Fibroblast of lung (primary cell): ENCODE measurements at regions not wholly inside any gene's neighbourhood (a gene's known extent, or its start where the extent isn't known, plus 50 kb on each side); places are given as distances from the start of the nearest gene placed in this dataset.

Experiments
- DNase-seq, 2 donors: peaks; one replicate each; pipeline versions ENCODE4 v3.0.0 to v3.0.0-alpha.2; 2010; ENCODE audit warnings: low read depth in 2 of 2
- H2AFZ ChIP-seq: 2 replicates; pipeline ENCODE4 v1.5.1; 2012; ENCODE audit warnings: low read length, control low read depth, inconsistent platforms
- H3K27ac ChIP-seq: 2 replicates; pipeline ENCODE4 v1.5.1; 2011; ENCODE audit warnings: low read length, control low read depth; ENCODE audit not compliant: insufficient read depth
- H3K27me3 ChIP-seq: 2 replicates; pipeline ENCODE4 v1.5.1; 2011; ENCODE audit warnings: mild to moderate bottlenecking, low read length; ENCODE audit not compliant: control insufficient read depth, insufficient read depth
- H3K36me3 ChIP-seq: 2 replicates; pipeline ENCODE4 v1.5.1; 2011; ENCODE audit warnings: low read length; ENCODE audit not compliant: control insufficient read depth, insufficient read depth
- H3K4me1 ChIP-seq: 2 replicates; pipeline ENCODE4 v1.5.1; 2011; ENCODE audit warnings: low read length; ENCODE audit not compliant: control insufficient read depth, insufficient read depth; ENCODE audit errors: extremely low read depth
- H3K4me2 ChIP-seq: 2 replicates; pipeline ENCODE4 v1.5.1; 2011; ENCODE audit warnings: low read length, control low read depth; ENCODE audit not compliant: insufficient read depth; ENCODE audit errors: extremely low read depth
- H3K4me3 ChIP-seq, 4 experiments: fragments of 200-600 bp in 1 of 4; sonication (generic) in 1 of 4; replicated peaks in 1 of 4; 2 replicates each; pipeline ENCODE4 v1.5.1; 2011 to 2016; ENCODE audit warnings: low read length in 4 of 4, low read depth in 3 of 4, mild to moderate bottlenecking in 3 of 4, control low read depth in 2 of 4, inconsistent platforms in 1 of 4, mixed read lengths in 1 of 4; ENCODE audit not compliant: insufficient read depth in 1 of 4; ENCODE audit errors: control extremely low read depth in 1 of 4
- H3K79me2 ChIP-seq: 2 replicates; pipeline ENCODE4 v1.5.1; 2012; ENCODE audit warnings: mild to moderate bottlenecking, low read length, inconsistent platforms; ENCODE audit not compliant: control insufficient read depth, insufficient read depth
- H3K9ac ChIP-seq: 2 replicates; pipeline ENCODE4 v1.5.1; 2011; ENCODE audit warnings: mild to moderate bottlenecking, low read length, control low read depth; ENCODE audit not compliant: insufficient read depth
- H3K9me3 ChIP-seq: 2 replicates; pipeline ENCODE4 v1.5.1; 2012; ENCODE audit warnings: low read depth, low read length; ENCODE audit not compliant: control insufficient read depth, insufficient read depth
- H4K20me1 ChIP-seq: 2 replicates; pipeline ENCODE4 v1.5.1; 2011; ENCODE audit warnings: low read length; ENCODE audit not compliant: control insufficient read depth, insufficient read depth; ENCODE audit errors: extremely low read depth
- CTCF ChIP-seq, 2 donors: IDR thresholded peaks in 1 of 2; conservative IDR thresholded peaks in 1 of 2; 1 replicate in 1 of 2; 2 replicates in 1 of 2; pipeline ENCODE4 v1.5.1; 2011 to 2012; ENCODE audit warnings: low read length in 2 of 2, control low read depth in 1 of 2, inconsistent platforms in 1 of 2, low read depth in 1 of 2, mild to moderate bottlenecking in 1 of 2
- EZH2 ChIP-seq: IDR thresholded peaks from 2 replicates; pipeline ENCODE4 v1.5.1; 2012; ENCODE audit warnings: low read length, control low read depth, mild to moderate bottlenecking; ENCODE audit errors: missing control alignments

DNA sequence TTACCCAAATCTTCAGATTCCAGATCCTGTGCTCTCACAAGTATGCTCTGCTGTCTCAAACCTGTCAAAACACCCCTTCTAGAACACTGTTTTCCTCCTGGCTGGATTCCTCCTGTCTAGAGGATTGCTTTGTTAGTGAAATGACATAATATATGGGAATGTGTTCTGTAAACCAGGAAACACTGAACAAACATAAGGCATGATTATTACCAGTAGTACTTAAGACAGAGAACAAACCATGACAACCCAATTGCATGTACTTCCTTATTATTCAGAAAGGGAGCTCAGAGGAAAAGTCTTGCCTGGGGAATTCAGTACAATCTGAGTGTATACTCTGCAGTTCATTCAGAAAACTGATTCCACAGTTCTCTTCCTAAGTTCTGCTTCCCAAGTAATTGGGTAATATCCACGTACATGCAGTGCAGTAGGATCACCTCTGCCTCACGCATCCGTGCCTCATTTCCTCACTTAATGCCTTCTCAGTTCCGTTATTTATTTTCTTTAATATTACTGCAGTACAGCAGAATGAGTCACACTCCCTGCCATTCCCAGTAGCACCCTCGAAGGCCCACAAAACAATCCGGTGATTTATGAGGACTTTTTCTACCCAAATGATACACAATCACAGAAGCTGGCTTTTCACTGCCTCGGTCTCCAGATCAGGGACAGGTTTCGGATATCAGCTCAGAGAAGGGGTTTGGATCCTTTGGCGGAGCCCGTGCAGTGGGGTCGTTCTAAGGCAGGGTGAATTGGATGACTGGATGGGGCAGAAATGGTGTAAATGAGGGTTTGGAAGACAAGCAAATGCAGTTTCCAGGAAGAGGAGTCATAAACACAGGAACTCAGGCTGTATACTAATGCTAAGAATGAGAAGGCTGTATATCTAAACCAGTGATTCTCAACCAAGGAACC, 896.9 kb downstream of the KCNA4 start:
- Histone ChIP-seq H3K9me3 (no peaks in the 10 kb centered on the region), H3K4me1 (no peaks in the 10 kb centered on the region), H3K9ac (no peak overlapping the region), H3K27me3 (no peaks in the 10 kb centered on the region), H3K4me2 (peak overlapping the region; percentile 70), H3K4me3 (peak overlapping the region in 1 of 4 experiments; percentile 32), H2AFZ (peak overlapping the region; percentile 43), H3K27ac (peak overlapping the region; percentile 81), H4K20me1 (no peaks in the 10 kb centered on the region), H3K79me2 (no peaks in the 10 kb centered on the region), H3K36me3 (no peaks in the 10 kb centered on the region)
- peak; percentile 87 to 95 for DNase-seq
- TF ChIP-seq CTCF (conservative IDR thresholded peaks at IDR 0.05 in 1 of 2, IDR thresholded peaks at IDR 0.05 in 1 of 2; ENCODE audit: low read depth in 1 of 2, low read length in 2 of 2): no peak
- no peak for TF ChIP-seq EZH2

- no peak overlapping the region for H3K4me2 ChIP-seq
- H3K27ac ChIP-seq: peak overlapping the region; percentile 81
- no peaks in the 10 kb centered on the region for H4K20me1 ChIP-seq
- peak; percentile 32 to 40 for DNase-seq
- H3K36me3 ChIP-seq: no peaks in the 10 kb centered on the region
- no peak overlapping the region for H3K9ac ChIP-seq
- H3K79me2 ChIP-seq: no peaks in the 10 kb centered on the region
- H2AFZ ChIP-seq: no peak overlapping the region
- no peaks in the 10 kb centered on the region for H3K9me3 ChIP-seq
- TF ChIP-seq CTCF (conservative IDR thresholded peaks at IDR 0.05 in 1 of 2, IDR thresholded peaks at IDR 0.05 in 1 of 2; ENCODE audit: low read depth in 1 of 2, low read length in 2 of 2) (no peak), EZH2 (no peak)
- no peaks in the 10 kb centered on the region for H3K4me1 ChIP-seq
- no peak overlapping the region for H3K4me3 ChIP-seq
- H3K27me3 ChIP-seq: no peaks in the 10 kb centered on the region
Measured at GRCh38 chr11:29119116-29119515, 897.7 kb downstream of the KCNA4 start.

GRCh38 chr11:29100967-29101366, 915.9 kb downstream of the KCNA4 start:
- DNase-seq: no peak
- H3K27me3 ChIP-seq: no peaks in the 10 kb centered on the region
- H3K4me3 ChIP-seq: no peak overlapping the region
- H4K20me1 ChIP-seq: no peaks in the 10 kb centered on the region
- H3K4me2 ChIP-seq: no peak overlapping the region
- H3K9ac ChIP-seq: no peak overlapping the region
- no peak overlapping the region for H2AFZ ChIP-seq
- H3K27ac ChIP-seq: no peak overlapping the region
- H3K36me3 ChIP-seq: no peaks in the 10 kb centered on the region
- H3K79me2 ChIP-seq: no peaks in the 10 kb centered on the region
- no peak for TF ChIP-seq EZH2
- TF ChIP-seq CTCF (conservative IDR thresholded peaks at IDR 0.05 in 1 of 2, IDR thresholded peaks at IDR 0.05 in 1 of 2; ENCODE audit: low read depth in 1 of 2, low read length in 2 of 2): no peak
- no peaks in the 10 kb centered on the region for H3K9me3 ChIP-seq
- no peaks in the 10 kb centered on the region for H3K4me1 ChIP-seq
